Neutrophil (primary cell): ENCODE measurements at regions not wholly inside any gene's neighbourhood (a gene's known extent, or its start where the extent isn't known, plus 50 kb on each side); places are given as distances from the start of the nearest gene placed in this dataset.

Experiments
- H3K27ac ChIP-seq: fragments of 200-600 bp; sonication (generic); 2 replicates; pipeline ENCODE4 v1.5.1; 2016; ENCODE audit warnings: mild to moderate bottlenecking, moderate library complexity
- H3K27me3 ChIP-seq: fragments of 200-600 bp; sonication (generic); 2 replicates; pipeline ENCODE4 v1.6.0; 2016; ENCODE audit warnings: mild to moderate bottlenecking
- H3K36me3 ChIP-seq: fragments of 200-600 bp; sonication (generic); 2 replicates; pipeline ENCODE4 v1.5.1; 2017
- H3K4me1 ChIP-seq, 2 experiments: fragments of 200-600 bp in 1 of 2; sonication (generic) in 1 of 2; 1 replicate in 1 of 2; 2 replicates in 1 of 2; pipeline versions ENCODE4 v1.5.1 to v1.6.1; 2013 to 2016; ENCODE audit warnings: low read depth in 1 of 2, low read length in 1 of 2, mild to moderate bottlenecking in 1 of 2, moderate library complexity in 1 of 2; ENCODE audit not compliant: control insufficient read depth in 1 of 2, insufficient read depth in 1 of 2
- H3K4me3 ChIP-seq, 2 experiments: fragments of 200-600 bp in 1 of 2; sonication (generic) in 1 of 2; 1 replicate in 1 of 2; 2 replicates in 1 of 2; pipeline ENCODE4 v1.5.1; 2013 to 2016; ENCODE audit warnings: low read depth in 1 of 2, low read length in 1 of 2, mild to moderate bottlenecking in 1 of 2, moderate library complexity in 1 of 2
- H3K9me3 ChIP-seq: fragments of 200-600 bp; sonication (generic); 2 replicates; pipeline ENCODE4 v1.5.1; 2016
- TF ChIP-seq, protein P1 (sequence below): fragments of 200-600 bp; sonication (generic); IDR thresholded peaks from 2 replicates; pipeline ENCODE4 v1.5.1; 2016; ENCODE audit warnings: antibody characterized with exemption

DNA sequence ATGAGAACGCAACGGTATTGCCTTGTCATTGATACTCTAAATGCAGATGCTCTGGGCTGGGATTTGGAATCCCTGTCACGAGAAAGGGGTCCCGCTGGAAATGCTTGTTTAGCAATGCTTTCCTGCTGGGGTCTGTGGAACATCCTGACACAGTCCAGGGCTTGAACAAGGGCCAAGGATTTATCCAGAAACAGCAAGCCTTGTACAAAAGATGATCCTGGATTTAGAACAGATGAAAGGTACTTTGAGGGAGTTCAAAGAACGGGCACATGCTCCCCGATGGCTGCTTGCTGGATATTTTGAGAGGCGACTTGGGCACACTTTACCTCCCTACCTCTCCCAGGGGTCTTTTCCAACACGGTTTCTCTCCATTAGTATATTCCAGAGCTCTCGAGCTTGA is 108.1 kb upstream of the CELF4 start:
- Histone ChIP-seq H3K27ac (no peak overlapping the region), H3K36me3 (no peaks in the 10 kb centered on the region), H3K27me3 (no peaks in the 10 kb centered on the region), H3K4me3 (no peak overlapping the region), H3K4me1 (no peaks in the 10 kb centered on the region), H3K9me3 (no peaks in the 10 kb centered on the region)
- TF ChIP-seq, protein P1, sequence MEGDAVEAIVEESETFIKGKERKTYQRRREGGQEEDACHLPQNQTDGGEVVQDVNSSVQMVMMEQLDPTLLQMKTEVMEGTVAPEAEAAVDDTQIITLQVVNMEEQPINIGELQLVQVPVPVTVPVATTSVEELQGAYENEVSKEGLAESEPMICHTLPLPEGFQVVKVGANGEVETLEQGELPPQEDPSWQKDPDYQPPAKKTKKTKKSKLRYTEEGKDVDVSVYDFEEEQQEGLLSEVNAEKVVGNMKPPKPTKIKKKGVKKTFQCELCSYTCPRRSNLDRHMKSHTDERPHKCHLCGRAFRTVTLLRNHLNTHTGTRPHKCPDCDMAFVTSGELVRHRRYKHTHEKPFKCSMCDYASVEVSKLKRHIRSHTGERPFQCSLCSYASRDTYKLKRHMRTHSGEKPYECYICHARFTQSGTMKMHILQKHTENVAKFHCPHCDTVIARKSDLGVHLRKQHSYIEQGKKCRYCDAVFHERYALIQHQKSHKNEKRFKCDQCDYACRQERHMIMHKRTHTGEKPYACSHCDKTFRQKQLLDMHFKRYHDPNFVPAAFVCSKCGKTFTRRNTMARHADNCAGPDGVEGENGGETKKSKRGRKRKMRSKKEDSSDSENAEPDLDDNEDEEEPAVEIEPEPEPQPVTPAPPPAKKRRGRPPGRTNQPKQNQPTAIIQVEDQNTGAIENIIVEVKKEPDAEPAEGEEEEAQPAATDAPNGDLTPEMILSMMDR = no peak

DNA sequence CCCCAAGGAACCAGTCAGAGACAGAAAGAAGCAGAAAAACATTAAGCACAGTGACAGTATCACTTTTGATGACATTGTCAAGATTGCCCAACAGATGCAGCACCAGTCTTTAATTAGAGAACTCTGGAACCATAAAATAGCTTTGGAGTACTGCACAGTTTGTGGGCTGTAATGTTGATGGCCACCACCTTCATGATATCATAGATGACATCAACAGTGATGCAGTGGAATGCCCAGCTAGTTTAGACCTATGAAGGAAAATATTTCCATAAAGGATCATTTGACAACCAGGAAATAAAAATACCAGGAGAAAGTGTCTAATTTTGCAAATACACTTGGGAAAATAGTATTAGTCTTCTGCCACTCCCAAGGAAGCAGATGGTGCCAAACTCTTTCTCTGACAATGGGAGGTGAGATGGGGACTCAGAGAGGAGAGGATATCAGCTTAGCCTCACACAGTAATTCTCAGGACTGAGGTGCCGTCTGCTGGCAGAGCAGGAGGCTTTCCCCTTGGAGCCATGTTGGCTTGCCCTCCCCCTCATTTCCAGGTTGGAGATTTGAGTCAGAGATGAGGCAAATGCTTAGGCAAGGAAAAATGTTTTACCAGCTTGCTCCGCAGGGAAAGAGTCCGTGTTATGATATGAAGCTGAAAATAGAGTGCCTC is 107.5 kb upstream of the CELF4 start:
- Histone ChIP-seq H3K4me1 (no peaks in the 10 kb centered on the region), H3K27ac (no peak overlapping the region), H3K27me3 (no peaks in the 10 kb centered on the region), H3K36me3 (no peaks in the 10 kb centered on the region), H3K9me3 (no peaks in the 10 kb centered on the region), H3K4me3 (no peak overlapping the region)
- TF ChIP-seq, protein P1 = no peak

DNA sequence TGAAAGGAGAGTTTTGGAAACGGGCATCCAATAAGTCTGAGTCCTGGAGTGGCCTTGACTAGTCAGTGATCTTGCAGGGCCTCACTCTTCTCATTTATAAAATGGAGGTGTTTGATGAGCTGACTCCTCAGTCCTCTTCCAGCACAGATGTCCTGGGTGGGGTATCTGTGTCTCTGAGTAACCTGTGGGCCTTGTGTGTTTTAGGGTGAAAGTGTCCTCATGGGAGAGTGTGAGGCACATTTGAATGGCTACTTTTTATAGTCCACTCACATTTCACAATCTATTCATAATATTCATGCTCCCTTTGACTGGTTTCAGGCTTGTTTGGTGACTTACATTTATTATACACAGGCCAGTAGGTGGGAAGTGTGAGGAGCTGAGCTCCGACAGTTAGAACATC is 106.4 kb upstream of the CELF4 start:
- Histone ChIP-seq H3K9me3 (no peaks in the 10 kb centered on the region), H3K4me3 (no peak overlapping the region), H3K4me1 (no peaks in the 10 kb centered on the region), H3K36me3 (no peaks in the 10 kb centered on the region), H3K27ac (no peak overlapping the region), H3K27me3 (no peaks in the 10 kb centered on the region)
- TF ChIP-seq, protein P1 = no peak

DNA sequence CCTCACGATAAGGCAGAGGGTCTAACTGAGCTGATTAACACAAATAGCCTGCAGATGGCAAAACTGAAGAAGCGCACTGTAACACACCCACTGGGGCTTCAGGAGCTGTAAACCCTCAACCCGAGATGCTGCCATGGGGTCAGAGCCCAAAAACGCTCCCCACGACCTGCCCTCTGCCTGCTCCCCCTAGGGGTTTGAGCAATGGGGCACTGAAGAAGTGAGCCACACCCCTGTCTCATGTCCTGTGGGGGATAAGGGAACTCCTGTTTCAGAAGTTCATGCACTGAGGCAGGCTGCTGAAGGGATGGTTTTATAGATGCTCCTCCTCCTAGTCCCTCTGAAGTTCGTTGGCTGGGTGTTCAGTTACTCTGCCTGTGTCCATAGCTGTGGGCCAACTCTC is 105.9 kb upstream of the CELF4 start:
- TF ChIP-seq, protein P1 = no peak
- Histone ChIP-seq H3K27me3 (no peaks in the 10 kb centered on the region), H3K4me3 (no peak overlapping the region), H3K9me3 (no peaks in the 10 kb centered on the region), H3K4me1 (no peaks in the 10 kb centered on the region), H3K27ac (no peak overlapping the region), H3K36me3 (no peaks in the 10 kb centered on the region)

DNA sequence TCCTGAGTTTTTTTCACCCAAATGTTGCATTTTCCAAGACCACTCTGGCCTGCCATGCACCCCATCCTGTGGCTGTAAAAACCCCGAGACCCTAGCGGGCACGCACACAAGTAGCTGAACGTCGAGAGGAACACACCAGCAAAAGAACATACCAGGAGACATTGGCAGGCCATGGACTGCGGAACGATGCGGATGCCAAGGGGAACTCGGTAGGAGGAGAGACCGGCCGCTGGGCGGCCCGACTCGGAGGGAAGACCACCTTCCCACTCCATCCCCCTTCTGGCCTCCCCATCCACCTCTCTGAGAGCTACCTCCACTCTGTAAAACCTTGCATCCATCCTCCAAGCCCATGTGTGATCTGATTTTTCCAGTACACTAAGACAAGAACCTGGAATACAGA is 105.5 kb upstream of the CELF4 start:
- H3K9me3 ChIP-seq = no peaks in the 10 kb centered on the region
- H3K4me1 ChIP-seq = no peaks in the 10 kb centered on the region
- TF ChIP-seq, protein P1 = no peak
- H3K27me3 ChIP-seq = no peaks in the 10 kb centered on the region
- H3K36me3 ChIP-seq = no peaks in the 10 kb centered on the region
- no peak overlapping the region for H3K4me3 ChIP-seq
- no peak overlapping the region for H3K27ac ChIP-seq
